Keratinocyte (primary cell): ENCODE measurements at regions not wholly inside any gene's neighbourhood (a gene's known extent, or its start where the extent isn't known, plus 50 kb on each side); places are given as distances from the start of the nearest gene placed in this dataset.

Experiments used
- DNase-seq: peaks from one replicate; pipeline ENCODE4 v3.0.0-alpha.2; 2011; ENCODE audit warnings: low read depth, missing footprints, low spot score
- FAIRE-seq: peaks from 2 replicates; lab custom pipeline; 2011; peaks lifted over from hg19 to GRCh38; lab: Jason Lieb, UNC
- H2AFZ ChIP-seq: 2 replicates; pipeline ENCODE4 v1.6.0; 2012; ENCODE audit warnings: low read length, control low read depth, inconsistent platforms; ENCODE audit not compliant: control insufficient read depth
- H3K27ac ChIP-seq: 2 replicates; pipeline ENCODE4 v1.5.1; 2011; ENCODE audit warnings: low read length; ENCODE audit not compliant: control insufficient read depth, insufficient read depth
- H3K27me3 ChIP-seq: 3 replicates; pipeline ENCODE4 v1.6.0; 2011; ENCODE audit warnings: low read length; ENCODE audit not compliant: control insufficient read depth, insufficient read depth; ENCODE audit errors: extremely low read depth
- H3K36me3 ChIP-seq, 2 experiments: 2 replicates in 1 of 2; 3 replicates in 1 of 2; pipeline ENCODE4 v1.5.1; 2011; ENCODE audit warnings: low read length in 2 of 2, mild to moderate bottlenecking in 1 of 2; ENCODE audit not compliant: control insufficient read depth in 2 of 2, insufficient read depth in 2 of 2; ENCODE audit errors: extremely low read depth in 1 of 2
- H3K4me1 ChIP-seq: 3 replicates; pipeline ENCODE4 v1.5.1; 2011; ENCODE audit warnings: low read length; ENCODE audit not compliant: control insufficient read depth, insufficient read depth; ENCODE audit errors: extremely low read depth
- H3K4me2 ChIP-seq: 3 replicates; pipeline ENCODE4 v1.6.0; 2011; ENCODE audit warnings: low read depth, low read length; ENCODE audit not compliant: control insufficient read depth, insufficient read depth; ENCODE audit errors: extremely low read depth
- H3K4me3 ChIP-seq, 3 experiments: fragments of 200-600 bp in 1 of 3; sonication (generic) in 1 of 3; 2 replicates in 2 of 3; 3 replicates in 1 of 3; pipeline ENCODE4 v1.5.1; 2011 to 2016; ENCODE audit warnings: low read length in 3 of 3, mild to moderate bottlenecking in 3 of 3, control low read depth in 2 of 3, inconsistent platforms in 1 of 3, low read depth in 1 of 3, mixed read lengths in 1 of 3, mixed run types in 1 of 3, moderate library complexity in 1 of 3; ENCODE audit not compliant: control insufficient read depth in 2 of 3, insufficient read depth in 2 of 3; ENCODE audit errors: extremely low read depth in 1 of 3
- H3K79me2 ChIP-seq: 2 replicates; pipeline ENCODE4 v1.6.0; 2012; ENCODE audit warnings: low read length; ENCODE audit not compliant: control insufficient read depth, insufficient read depth
- H3K9ac ChIP-seq: 3 replicates; pipeline ENCODE4 v1.6.0; 2011; ENCODE audit warnings: low read length; ENCODE audit not compliant: control insufficient read depth, insufficient read depth; ENCODE audit errors: extremely low read depth
- H3K9me1 ChIP-seq: 3 replicates; pipeline ENCODE4 v1.6.0; 2011; ENCODE audit warnings: low read length; ENCODE audit not compliant: control insufficient read depth, insufficient read depth; ENCODE audit errors: extremely low read depth
- H3K9me3 ChIP-seq: 2 replicates; pipeline ENCODE4 v1.5.1; 2012; ENCODE audit warnings: low read depth, low read length; ENCODE audit not compliant: control insufficient read depth
- H4K20me1 ChIP-seq: 3 replicates; pipeline ENCODE4 v1.6.0; 2011; ENCODE audit warnings: low read length; ENCODE audit not compliant: control insufficient read depth, insufficient read depth; ENCODE audit errors: extremely low read depth
- CTCF ChIP-seq, 3 experiments: IDR thresholded peaks in 1 of 3; conservative IDR thresholded peaks in 1 of 3; optimal IDR thresholded peaks in 1 of 3; 2 replicates in 2 of 3; 3 replicates in 1 of 3; pipeline versions ENCODE3 to v1.5.1; 2011; ENCODE audit warnings: low read length in 3 of 3, mild to moderate bottlenecking in 3 of 3, moderate library complexity in 2 of 3, control low read depth in 1 of 3, inconsistent platforms in 1 of 3; ENCODE audit not compliant: insufficient read depth in 2 of 3; ENCODE audit errors: extremely low read depth in 1 of 3
- EZH2 ChIP-seq: IDR thresholded peaks from one replicate; pipeline ENCODE4 v1.6.1; 2012; ENCODE audit warnings: inconsistent platforms, mild to moderate bottlenecking, low read length, moderate library complexity
- dilution Hi-C: fragments of 300-500 bp; cut with MboI; formaldehyde crosslinking; loops from one replicate; pipeline ENCODE4 v1.7.0; 2020; ENCODE audit warnings: low sequenced_read_pairs; ENCODE audit not compliant: extremely low pct_ligation_motif_present

GRCh38 chr9:19992556-19992955, 203.7 kb upstream of the SLC24A2 start:
- FAIRE-seq (no peak), DNase-seq (no peak)
- Histone ChIP-seq H3K4me2 (no peak overlapping the region), H3K27ac (no peak overlapping the region), H3K79me2 (no peaks in the 10 kb centered on the region), H3K9ac (no peak overlapping the region), H2AFZ (no peak overlapping the region), H3K4me3 (no peak overlapping the region), H3K9me3 (no peaks in the 10 kb centered on the region), H4K20me1 (no peaks in the 10 kb centered on the region), H3K4me1 (peaks cover 16% of the 10 kb centered on the region), H3K9me1 (no peaks in the 10 kb centered on the region), H3K36me3 (no peaks in the 10 kb centered on the region), H3K27me3 (no peaks in the 10 kb centered on the region)
- dilution Hi-C loops = no loop called here
- TF ChIP-seq EZH2 = no peak
- no peak for TF ChIP-seq CTCF (optimal IDR thresholded peaks at IDR 0.05 in 1 of 3, IDR thresholded peaks at IDR 0.05 in 1 of 3, conservative IDR thresholded peaks at IDR 0.05 in 1 of 3; ENCODE audit: extremely low read depth in 1 of 3, insufficient read depth in 2 of 3, low read length in 3 of 3)

GRCh38 chr9:19989213-19989612, 200.4 kb upstream of the SLC24A2 start:
- peaks cover 8% of the 10 kb centered on the region for H3K4me1 ChIP-seq
- no peaks in the 10 kb centered on the region for H4K20me1 ChIP-seq
- H3K9me1 ChIP-seq = no peaks in the 10 kb centered on the region
- no peaks in the 10 kb centered on the region for H3K36me3 ChIP-seq
- H3K79me2 ChIP-seq = no peaks in the 10 kb centered on the region
- no peak for FAIRE-seq
- TF ChIP-seq EZH2 (no peak), CTCF (optimal IDR thresholded peaks at IDR 0.05 in 1 of 3, IDR thresholded peaks at IDR 0.05 in 1 of 3, conservative IDR thresholded peaks at IDR 0.05 in 1 of 3; ENCODE audit: extremely low read depth in 1 of 3, insufficient read depth in 2 of 3, low read length in 3 of 3) (no peak)
- H3K4me2 ChIP-seq = no peak overlapping the region
- no peak overlapping the region for H3K4me3 ChIP-seq
- DNase-seq = no peak
- H3K9me3 ChIP-seq = no peaks in the 10 kb centered on the region
- no peak overlapping the region for H3K9ac ChIP-seq
- H3K27ac ChIP-seq = no peak overlapping the region
- no peak overlapping the region for H2AFZ ChIP-seq
- dilution Hi-C loops = no loop called here
- H3K27me3 ChIP-seq = no peaks in the 10 kb centered on the region
